Suppressor macrophage treated with lipopolysaccharide for 1 hour (primary cell): ENCODE measurements at regions not wholly inside any gene's neighbourhood (a gene's known extent, or its start where the extent isn't known, plus 50 kb on each side); places are given as distances from the start of the nearest gene placed in this dataset.

Source experiments
- DNase-seq, 3 donors: peaks; one replicate each; pipeline ENCODE4 v3.0.0-alpha.2; 2020 to 2022

- DNase-seq: peak; percentile 80 to 86 (median 83)
These were observed 120.5 kb downstream of the ZFP36L2 start for GRCh38 chr2:43105586-43106558.

- no peak for DNase-seq
These were observed 121.6 kb downstream of the ZFP36L2 start for GRCh38 chr2:43104763-43105162.

DNA sequence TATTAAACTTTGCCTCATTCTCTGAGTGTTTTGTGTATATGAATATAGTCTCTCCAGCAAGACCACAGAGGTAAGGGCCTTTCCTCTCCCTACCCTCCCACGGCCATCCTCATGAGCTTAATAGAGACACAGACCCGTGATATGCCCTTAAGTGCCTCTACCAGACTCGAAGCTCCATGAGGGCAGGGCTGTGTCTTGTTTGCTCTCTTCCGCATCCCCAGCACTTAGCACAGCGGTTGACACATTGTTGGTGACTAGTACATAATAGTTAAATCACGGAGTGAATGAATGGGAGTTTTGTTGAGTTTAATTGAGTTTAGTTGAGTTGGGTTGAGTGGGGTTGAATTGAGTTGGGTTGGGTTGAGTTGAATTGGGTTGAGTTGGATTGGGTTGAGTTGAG, 122.3 kb downstream of the ZFP36L2 start:
- DNase-seq: no peak

GRCh38 chr2:43103093-43103404, 123.4 kb downstream of the ZFP36L2 start:
- no peak for DNase-seq

DNA sequence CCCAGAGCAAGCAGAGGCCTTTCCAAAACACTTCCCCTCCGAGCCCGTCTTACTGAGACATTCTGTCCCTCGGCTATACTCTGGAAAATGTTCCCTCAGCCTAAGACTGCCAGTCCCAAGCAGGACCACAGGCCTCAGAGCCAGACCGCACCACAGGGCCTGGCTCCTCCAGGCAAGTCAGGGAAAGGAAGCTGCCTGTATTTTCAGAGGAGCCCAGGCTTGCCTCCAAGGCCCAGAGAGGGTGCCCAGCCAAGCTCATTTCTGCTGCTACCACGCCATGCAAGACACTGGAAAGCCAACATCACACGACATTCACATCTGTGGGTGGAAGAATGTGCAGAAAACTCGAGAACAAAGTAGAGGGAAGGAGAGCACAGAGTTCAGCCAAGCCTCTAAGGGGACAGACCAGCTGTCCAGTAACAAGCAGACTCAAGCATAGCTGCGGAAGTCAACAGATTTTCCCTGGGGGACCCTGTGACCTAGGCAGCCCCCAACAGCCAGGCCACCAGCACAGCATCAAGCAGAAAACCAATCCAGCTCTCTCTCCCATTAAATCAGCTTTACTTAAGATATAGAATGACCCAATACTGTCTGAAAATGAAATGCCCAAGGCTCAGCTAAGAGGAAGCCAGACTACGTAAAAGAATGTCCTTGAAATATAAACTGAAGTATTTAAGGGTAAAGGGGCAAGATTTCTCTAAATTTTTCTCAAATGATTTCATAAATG, 123.9 kb downstream of the ZFP36L2 start:
- DNase-seq: no peak

GRCh38 chr2:43101751-43102150, 124.7 kb downstream of the ZFP36L2 start:
- no peak for DNase-seq

- DNase-seq: no peak
These were observed 125.3 kb downstream of the ZFP36L2 start for GRCh38 chr2:43100883-43101662.

DNA sequence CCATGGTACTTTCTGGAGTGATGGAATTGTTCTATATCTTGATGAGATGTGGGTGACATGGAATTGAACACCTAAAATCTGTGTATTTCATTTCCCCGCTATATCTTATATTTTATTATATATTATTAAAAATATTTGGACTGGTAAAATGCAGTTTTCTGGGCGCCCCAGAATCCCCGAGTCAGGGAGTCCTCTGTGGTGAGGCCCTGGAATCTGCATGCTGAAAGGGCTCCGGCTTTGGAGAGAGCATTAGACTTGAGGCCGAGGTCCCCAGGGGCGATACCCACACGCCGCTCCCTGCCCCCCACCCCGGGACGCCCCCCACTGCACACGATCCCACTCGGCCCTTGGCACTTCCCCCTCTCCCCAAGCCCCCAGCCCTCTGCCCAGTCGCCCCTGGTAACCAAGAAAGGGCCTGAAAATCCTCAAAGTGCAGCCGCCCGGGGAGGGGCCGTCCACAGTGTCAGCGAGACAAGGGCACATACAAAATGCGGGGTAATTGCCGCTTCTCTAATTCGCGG, 126.0 kb downstream of the ZFP36L2 start:
- no peak for DNase-seq

GRCh38 chr2:43099797-43100196, 126.6 kb downstream of the ZFP36L2 start:
- no peak for DNase-seq

GRCh38 chr2:43098539-43098938, 127.9 kb downstream of the ZFP36L2 start:
- DNase-seq: no peak

GRCh38 chr2:43097644-43098408, 128.6 kb downstream of the ZFP36L2 start:
- peak; percentile 72 to 83 (median 83) for DNase-seq

- DNase-seq: no peak
These were observed 130.7 kb downstream of the ZFP36L2 start for GRCh38 chr2:43095533-43096295.

- no peak for DNase-seq
These were observed 133.8 kb downstream of the ZFP36L2 start for GRCh38 chr2:43092520-43093179.

- DNase-seq: no peak
These were observed 136.1 kb downstream of the ZFP36L2 start for GRCh38 chr2:43090317-43090716.

- DNase-seq: peak; percentile 40 to 64 (median 57)
These were observed 138.0 kb downstream of the ZFP36L2 start for GRCh38 chr2:43088143-43089073.

DNA sequence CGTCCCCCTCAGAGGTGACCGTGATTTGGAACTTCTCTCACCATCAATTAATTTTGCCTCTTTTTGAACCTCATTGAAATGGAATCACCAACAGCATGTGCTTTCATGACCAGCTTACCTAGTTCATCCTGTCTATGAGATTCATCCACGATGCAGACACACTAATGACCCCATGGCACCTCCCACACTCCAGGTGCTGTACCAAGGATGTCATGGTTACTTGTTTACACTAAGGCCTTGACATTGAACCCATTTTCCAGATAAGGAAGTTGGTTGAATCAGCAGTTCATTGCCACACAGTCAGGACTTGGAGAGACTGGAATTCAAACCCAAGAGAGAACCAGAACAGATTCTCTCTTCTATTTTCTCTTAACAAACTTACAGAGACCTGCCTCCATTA, 139.0 kb downstream of the ZFP36L2 start:
- no peak for DNase-seq

GRCh38 chr2:43086451-43087221, 139.8 kb downstream of the ZFP36L2 start:
- DNase-seq: peak; percentile 41 to 59 (median 49)

- no peak for DNase-seq
These were observed 140.5 kb downstream of the ZFP36L2 start for GRCh38 chr2:43085929-43086328.

DNA sequence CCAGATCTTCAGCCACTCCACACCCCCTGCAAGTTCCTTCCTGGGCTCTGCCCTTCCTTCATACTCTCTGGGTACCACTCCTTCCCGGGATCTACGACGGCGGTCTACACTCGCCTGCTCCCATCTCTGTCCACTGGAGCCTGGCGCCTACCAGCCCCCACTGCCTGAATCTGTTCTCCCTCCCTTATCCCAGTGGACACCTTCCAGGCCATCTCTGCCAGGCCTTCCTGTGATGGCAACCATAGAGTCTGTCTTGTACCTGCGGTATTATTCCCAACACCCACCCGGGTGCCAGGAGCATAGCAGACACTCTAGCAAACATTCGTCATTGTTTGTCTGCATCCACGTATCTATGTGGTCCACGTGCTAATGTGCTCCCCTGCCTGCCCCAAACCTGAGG, 140.9 kb downstream of the ZFP36L2 start:
- no peak for DNase-seq
